Astrocyte (in vitro differentiated cells and primary cell): ENCODE measurements at regions not wholly inside any gene's neighbourhood (a gene's known extent, or its start where the extent isn't known, plus 50 kb on each side); places are given as distances from the start of the nearest gene placed in this dataset.

Experiments used
- EZH2 ChIP-seq: IDR thresholded peaks from 2 replicates; pipeline ENCODE4 v1.6.1; 2012; ENCODE audit warnings: mild to moderate bottlenecking, low read length, inconsistent platforms; ENCODE audit not compliant: insufficient read depth
- TF ChIP-seq, protein P1 (sequence below): IDR thresholded peaks from 2 replicates; pipeline ENCODE4 v1.5.1; 2011; ENCODE audit warnings: low read depth, mild to moderate bottlenecking, inconsistent platforms, low read length, moderate library complexity; ENCODE audit not compliant: insufficient read depth

- TF ChIP-seq, protein P1, sequence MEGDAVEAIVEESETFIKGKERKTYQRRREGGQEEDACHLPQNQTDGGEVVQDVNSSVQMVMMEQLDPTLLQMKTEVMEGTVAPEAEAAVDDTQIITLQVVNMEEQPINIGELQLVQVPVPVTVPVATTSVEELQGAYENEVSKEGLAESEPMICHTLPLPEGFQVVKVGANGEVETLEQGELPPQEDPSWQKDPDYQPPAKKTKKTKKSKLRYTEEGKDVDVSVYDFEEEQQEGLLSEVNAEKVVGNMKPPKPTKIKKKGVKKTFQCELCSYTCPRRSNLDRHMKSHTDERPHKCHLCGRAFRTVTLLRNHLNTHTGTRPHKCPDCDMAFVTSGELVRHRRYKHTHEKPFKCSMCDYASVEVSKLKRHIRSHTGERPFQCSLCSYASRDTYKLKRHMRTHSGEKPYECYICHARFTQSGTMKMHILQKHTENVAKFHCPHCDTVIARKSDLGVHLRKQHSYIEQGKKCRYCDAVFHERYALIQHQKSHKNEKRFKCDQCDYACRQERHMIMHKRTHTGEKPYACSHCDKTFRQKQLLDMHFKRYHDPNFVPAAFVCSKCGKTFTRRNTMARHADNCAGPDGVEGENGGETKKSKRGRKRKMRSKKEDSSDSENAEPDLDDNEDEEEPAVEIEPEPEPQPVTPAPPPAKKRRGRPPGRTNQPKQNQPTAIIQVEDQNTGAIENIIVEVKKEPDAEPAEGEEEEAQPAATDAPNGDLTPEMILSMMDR = no peak
- no peak for TF ChIP-seq EZH2
These were observed 233.2 kb upstream of the TMCO5A start for GRCh38 chr15:37701230-37701629.
